Activated B cell treated with CpG ODN at 0.5 μM for 24 hours (primary cell): ENCODE measurements at regions not wholly inside any gene's neighbourhood (a gene's known extent, or its start where the extent isn't known, plus 50 kb on each side); places are given as distances from the start of the nearest gene placed in this dataset.

Source experiments
- ATAC-seq: fragments of 200-7000 bp; cut with Tn5 transposase; one replicate; pipeline ENCODE4 v1.10.0; 2021; ENCODE audit warnings: low read depth, mild to moderate bottlenecking, moderate library complexity
- CTCF ChIA-PET: fragments of 350-600 bp; sonication (Branson Sonifier 250); formaldehyde crosslinking; loops from one replicate; lab custom pipeline; 2021; ENCODE audit warnings: antibody characterized with exemption; lab: Charles Lee
- POLR2A ChIA-PET: fragments of 350-600 bp; sonication (Branson Sonifier 250); formaldehyde crosslinking; loops from one replicate; lab custom pipeline; 2021; ENCODE audit warnings: antibody characterized with exemption; lab: Charles Lee
- DNase-seq: peaks from one replicate; pipeline ENCODE4 v3.0.0; 2022
- H3K27ac Mint-ChIP-seq: one replicate; pipeline ENCODE4 v1.8.0; 2020; ENCODE audit warnings: mixed read lengths
- H3K27me3 Mint-ChIP-seq: one replicate; pipeline ENCODE4 v1.8.0; 2021; ENCODE audit warnings: mixed read lengths
- H3K36me3 Mint-ChIP-seq: one replicate; pipeline ENCODE4 v1.8.0; 2021; ENCODE audit warnings: low read depth, mixed read lengths
- H3K4me1 Mint-ChIP-seq: one replicate; pipeline ENCODE4 v1.8.0; 2021; ENCODE audit warnings: mixed read lengths
- H3K4me3 Mint-ChIP-seq: one replicate; pipeline ENCODE4 v1.8.0; 2020; ENCODE audit warnings: mild to moderate bottlenecking, mixed read lengths
- H3K9me3 Mint-ChIP-seq: one replicate; pipeline ENCODE4 v1.8.0; 2020; ENCODE audit warnings: mixed read lengths
- intact Hi-C: fragments of 100-400 bp; cut with micrococcal nuclease; formaldehyde crosslinking; loops from one replicate; pipeline ENCODE4 v1.15.1; 2024
- TF ChIP-seq, protein P1 (sequence below): fragments of 200-600 bp; IDR thresholded peaks from one replicate; pipeline ENCODE4 v1.8.0; 2022; ENCODE audit warnings: antibody characterized with exemption, mild to moderate bottlenecking

DNA sequence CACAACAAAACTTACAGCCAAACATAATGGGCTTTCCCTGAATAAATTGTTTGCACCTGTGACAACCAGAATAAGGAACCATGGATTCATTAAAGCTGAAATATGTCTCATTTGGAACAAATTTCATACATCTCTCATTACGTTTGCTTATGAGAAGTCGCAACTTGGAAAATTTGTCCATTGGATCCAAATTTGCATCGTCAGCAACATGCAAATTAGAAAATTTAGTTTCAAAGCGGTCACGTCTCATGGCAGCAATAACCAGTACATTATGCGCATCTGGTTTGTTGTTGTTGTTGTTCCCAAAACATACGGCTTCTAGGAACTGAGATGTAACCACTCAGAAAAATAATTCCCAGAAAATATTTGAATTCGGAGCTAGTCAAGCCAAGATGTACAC lies 1311.5 kb upstream of the CDH6 start:
- no peak overlapping the region for H3K4me3 Mint-ChIP-seq
- no peaks in the 10 kb centered on the region for H3K4me1 Mint-ChIP-seq
- H3K36me3 Mint-ChIP-seq = no peaks in the 10 kb centered on the region
- POLR2A ChIA-PET = no interaction called here
- intact Hi-C loops = no loop called here
- H3K27me3 Mint-ChIP-seq = no peaks in the 10 kb centered on the region
- DNase-seq = no peak
- ATAC-seq = no peak
- CTCF ChIA-PET = no interaction called here
- H3K27ac Mint-ChIP-seq = no peak overlapping the region
- TF ChIP-seq, protein P1, sequence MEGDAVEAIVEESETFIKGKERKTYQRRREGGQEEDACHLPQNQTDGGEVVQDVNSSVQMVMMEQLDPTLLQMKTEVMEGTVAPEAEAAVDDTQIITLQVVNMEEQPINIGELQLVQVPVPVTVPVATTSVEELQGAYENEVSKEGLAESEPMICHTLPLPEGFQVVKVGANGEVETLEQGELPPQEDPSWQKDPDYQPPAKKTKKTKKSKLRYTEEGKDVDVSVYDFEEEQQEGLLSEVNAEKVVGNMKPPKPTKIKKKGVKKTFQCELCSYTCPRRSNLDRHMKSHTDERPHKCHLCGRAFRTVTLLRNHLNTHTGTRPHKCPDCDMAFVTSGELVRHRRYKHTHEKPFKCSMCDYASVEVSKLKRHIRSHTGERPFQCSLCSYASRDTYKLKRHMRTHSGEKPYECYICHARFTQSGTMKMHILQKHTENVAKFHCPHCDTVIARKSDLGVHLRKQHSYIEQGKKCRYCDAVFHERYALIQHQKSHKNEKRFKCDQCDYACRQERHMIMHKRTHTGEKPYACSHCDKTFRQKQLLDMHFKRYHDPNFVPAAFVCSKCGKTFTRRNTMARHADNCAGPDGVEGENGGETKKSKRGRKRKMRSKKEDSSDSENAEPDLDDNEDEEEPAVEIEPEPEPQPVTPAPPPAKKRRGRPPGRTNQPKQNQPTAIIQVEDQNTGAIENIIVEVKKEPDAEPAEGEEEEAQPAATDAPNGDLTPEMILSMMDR = no peak
- peaks cover 20% of the 10 kb centered on the region for H3K9me3 Mint-ChIP-seq

DNA sequence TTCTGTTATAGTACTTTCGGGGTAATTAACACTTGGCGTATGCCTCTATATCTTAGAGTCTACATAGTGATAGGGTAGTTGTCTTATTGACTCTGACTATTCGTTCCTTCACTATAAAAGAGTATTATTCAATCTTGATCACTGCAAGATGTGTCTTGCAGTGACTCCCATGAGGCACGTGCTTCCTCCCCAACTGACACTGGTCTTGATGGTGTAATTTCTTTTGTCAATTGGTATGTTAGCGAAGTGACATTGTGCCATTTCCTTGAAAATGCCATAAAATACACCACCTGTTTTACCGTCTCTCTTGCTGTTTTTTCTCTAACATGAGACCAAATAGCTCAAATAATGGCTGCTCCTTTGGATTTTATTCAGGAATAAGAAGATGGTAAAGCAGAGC lies 1314.1 kb upstream of the CDH6 start:
- TF ChIP-seq, protein P1 = no peak
- intact Hi-C loops = no loop called here
- ChIA-PET CTCF (no interaction called here), POLR2A (no interaction called here)
- DNase-seq (no peak), ATAC-seq (no peak)
- Mint-ChIP-seq H3K27me3 (no peaks in the 10 kb centered on the region), H3K27ac (no peak overlapping the region), H3K4me3 (no peak overlapping the region), H3K4me1 (no peaks in the 10 kb centered on the region), H3K36me3 (no peaks in the 10 kb centered on the region), H3K9me3 (peaks cover 16% of the 10 kb centered on the region)

DNA sequence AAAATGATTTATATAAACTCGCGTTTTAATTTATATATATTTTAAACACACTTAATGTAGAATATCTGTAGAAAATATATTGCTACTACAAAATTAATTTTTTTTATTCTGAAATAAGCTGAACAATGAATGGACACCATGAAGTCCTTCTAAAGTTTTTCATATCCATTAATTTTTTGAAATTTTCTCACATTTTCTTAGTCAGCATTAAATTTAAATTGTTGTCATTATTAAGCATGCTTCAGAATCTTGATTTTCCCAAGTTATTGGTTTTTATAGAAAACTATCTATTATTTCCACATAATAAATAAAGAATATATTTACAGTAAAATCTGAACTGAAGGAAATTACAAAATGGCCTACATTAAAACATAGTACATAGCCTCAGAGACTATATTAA lies 1314.9 kb upstream of the CDH6 start:
- H3K4me1 Mint-ChIP-seq = no peaks in the 10 kb centered on the region
- H3K4me3 Mint-ChIP-seq = no peak overlapping the region
- ATAC-seq = no peak
- no peak overlapping the region for H3K27ac Mint-ChIP-seq
- no peaks in the 10 kb centered on the region for H3K27me3 Mint-ChIP-seq
- no peaks in the 10 kb centered on the region for H3K36me3 Mint-ChIP-seq
- TF ChIP-seq, protein P1 = no peak
- intact Hi-C loops = no loop called here
- peaks cover 16% of the 10 kb centered on the region for H3K9me3 Mint-ChIP-seq
- ChIA-PET CTCF (no interaction called here), POLR2A (no interaction called here)
- DNase-seq = no peak

DNA sequence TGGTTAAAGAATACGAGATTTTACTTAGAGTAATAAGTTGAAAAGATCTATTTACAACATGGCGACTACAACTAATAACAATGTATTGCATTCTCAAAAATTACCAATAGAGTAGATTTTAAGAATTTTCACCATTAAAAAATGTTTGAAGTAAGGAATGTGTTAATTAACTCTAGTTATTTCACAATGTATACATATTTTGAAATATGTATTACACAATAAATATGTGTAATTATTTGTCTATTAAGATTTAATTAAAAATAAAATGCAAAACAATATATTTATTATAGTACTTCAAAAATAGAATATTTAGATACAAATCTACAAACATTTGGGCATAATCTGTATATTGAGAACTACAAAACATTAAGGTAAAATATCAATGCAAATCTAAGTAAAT lies 1326.3 kb upstream of the CDH6 start:
- intact Hi-C loops = no loop called here
- Mint-ChIP-seq H3K9me3 (peaks cover 8% of the 10 kb centered on the region), H3K36me3 (no peaks in the 10 kb centered on the region), H3K27ac (no peak overlapping the region), H3K4me3 (no peak overlapping the region), H3K4me1 (no peaks in the 10 kb centered on the region), H3K27me3 (no peaks in the 10 kb centered on the region)
- TF ChIP-seq, protein P1 = no peak
- POLR2A ChIA-PET = no interaction called here
- ATAC-seq (no peak), DNase-seq (no peak)
- CTCF ChIA-PET = no interaction called here

DNA sequence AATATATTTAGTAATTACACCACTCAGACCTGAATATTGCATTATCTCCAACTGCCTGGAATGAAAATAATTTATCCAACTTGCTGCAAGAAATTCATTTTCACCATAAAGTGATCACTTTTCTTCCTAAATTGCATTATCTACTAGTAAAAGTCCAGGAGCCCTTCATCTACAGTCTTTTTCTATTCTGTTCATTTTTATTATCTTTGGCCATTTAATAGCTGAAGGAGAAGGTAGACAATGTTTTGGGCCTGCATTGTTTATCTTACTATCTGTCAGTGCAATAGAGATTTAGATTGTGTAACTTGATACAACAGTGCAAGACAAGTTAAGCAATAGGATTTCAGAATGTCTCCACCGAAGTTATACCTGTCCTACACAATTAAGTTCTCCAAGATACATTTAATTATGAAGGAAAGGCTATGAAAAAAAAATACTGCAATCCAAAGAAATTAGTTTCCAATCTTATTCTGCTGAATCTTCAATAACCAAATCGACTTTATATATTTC lies 1339.7 kb upstream of the CDH6 start:
- ATAC-seq (no peak), DNase-seq (no peak)
- no peak overlapping the region for H3K4me3 Mint-ChIP-seq
- no peak overlapping the region for H3K27ac Mint-ChIP-seq
- H3K9me3 Mint-ChIP-seq = peaks cover 14% of the 10 kb centered on the region
- no peaks in the 10 kb centered on the region for H3K27me3 Mint-ChIP-seq
- H3K36me3 Mint-ChIP-seq = no peaks in the 10 kb centered on the region
- H3K4me1 Mint-ChIP-seq = no peaks in the 10 kb centered on the region
- ChIA-PET POLR2A (no interaction called here), CTCF (no interaction called here)
- intact Hi-C loops = no loop called here
- TF ChIP-seq, protein P1 = no peak
